ENCODE measurements at regions not wholly inside any gene's neighbourhood (a gene's known extent, or its start where the extent isn't known, plus 50 kb on each side); places are given as distances from the start of the nearest gene placed in this dataset.
"Not testable (repeated sequence)": the region's sequence is repeated elsewhere in the genome, so short reads cannot be mapped to it uniquely, and the experiment has no call there.

GRCh38 chr5:85428426-85428934, 1043.8 kb upstream of the EDIL3 start:
- DNase-seq, result no peak

- DNase-seq, result not testable (repeated sequence)
These were observed 1047.0 kb upstream of the EDIL3 start for GRCh38 chr5:85431726-85432125.

- no peak for DNase-seq
These were observed 1056.5 kb upstream of the EDIL3 start for GRCh38 chr5:85441156-85441555.

- DNase-seq, result no peak
These were observed 1057.2 kb upstream of the EDIL3 start for GRCh38 chr5:85441853-85442252.

- DNase-seq, result no peak
These were observed 1067.8 kb upstream of the EDIL3 start for GRCh38 chr5:85452322-85453025.

GRCh38 chr5:85453026-85453349, 1068.3 kb upstream of the EDIL3 start:
- DNase-seq, result no peak

- DNase-seq, result no peak
These were observed 1073.6 kb upstream of the EDIL3 start for GRCh38 chr5:85458319-85458718.

- DNase-seq, result no peak
These were observed 1078.3 kb upstream of the EDIL3 start for GRCh38 chr5:85462957-85463356.

- DNase-seq, result no peak
These were observed 1081.7 kb upstream of the EDIL3 start for GRCh38 chr5:85466423-85466822.

- DNase-seq, result no peak
These were observed 1088.1 kb upstream of the EDIL3 start for GRCh38 chr5:85472749-85473148.

- DNase-seq, result not testable (repeated sequence)
These were observed 1090.5 kb upstream of the EDIL3 start for GRCh38 chr5:85475151-85475550.

- no peak for DNase-seq
These were observed 1091.9 kb upstream of the EDIL3 start for GRCh38 chr5:85476617-85477016.

GRCh38 chr5:85479849-85480248, 1095.2 kb upstream of the EDIL3 start:
- no peak for DNase-seq

GRCh38 chr5:85484982-85485574, 1100.4 kb upstream of the EDIL3 start:
- no peak for DNase-seq

- DNase-seq, result no peak
These were observed 1103.6 kb upstream of the EDIL3 start for GRCh38 chr5:85488295-85488694.

- no peak for DNase-seq
These were observed 1116.2 kb upstream of the EDIL3 start for GRCh38 chr5:85500869-85501268.

GRCh38 chr5:85512896-85513295, 1104.8 kb upstream of the COX7C start:
- DNase-seq, result no peak

- no peak for DNase-seq
These were observed 1102.2 kb upstream of the COX7C start for GRCh38 chr5:85515588-85515987.

- no peak for DNase-seq
These were observed 1100.4 kb upstream of the COX7C start for GRCh38 chr5:85517386-85517785.

GRCh38 chr5:85533341-85534047, 1084.2 kb upstream of the COX7C start:
- no peak for DNase-seq

- no peak for DNase-seq
These were observed 1079.4 kb upstream of the COX7C start for GRCh38 chr5:85538362-85538761.

GRCh38 chr5:85545129-85545528, 1072.6 kb upstream of the COX7C start:
- DNase-seq, result no peak

- DNase-seq, result no peak
These were observed 1068.5 kb upstream of the COX7C start for GRCh38 chr5:85549229-85549628.

Measured in NCI-H1436 treated with DMSO at 0.1 percent for 48 hours (cell line).